HCT116 (cell line): ENCODE measurements at regions not wholly inside any gene's neighbourhood (a gene's known extent, or its start where the extent isn't known, plus 50 kb on each side); places are given as distances from the start of the nearest gene placed in this dataset.

ENCODE experiments used
- ATAC-seq: fragments of 200-7000 bp; cut with Tn5 transposase; 2 replicates; pipeline ENCODE4 v1.9.1; 2020; ENCODE audit warnings: mild to moderate bottlenecking, moderate library complexity
- BruUV-seq: library from RNA; stranded (reverse); fragments of 400-500 nt; replicated peaks from 2 replicates; lab custom pipeline; 2021; lab: Mats Ljungman, UMichigan
- CTCF ChIA-PET: fragments of 300-600 bp; sonication (Branson Sonifier 250); formaldehyde crosslinking; loops from one replicate; lab custom pipeline; 2021; ENCODE audit warnings: antibody characterized with exemption; lab: Charles Lee
- POLR2A ChIA-PET: fragments of 300-600, 350-600 bp; sonication (Branson Sonifier 250); formaldehyde crosslinking; loops from one replicate; lab custom pipeline; 2021; ENCODE audit warnings: antibody characterized with exemption; lab: Charles Lee
- RAD21 ChIA-PET, 2 experiments: fragments of 300-600 bp; sonication (Branson Sonifier 250); formaldehyde crosslinking; loops; one replicate each; lab custom pipeline; 2023; ENCODE audit warnings: low total read pairs in 2 of 2; ENCODE audit not compliant: uncharacterized antibody in 2 of 2, unreplicated experiment in 2 of 2, low non-redundant PET in 1 of 2; lab: Charles Lee
- DNase-seq: peaks from one replicate; pipeline ENCODE4 v3.0.0-alpha.2; 2010; ENCODE audit warnings: low read depth, low spot score
- H2AFZ ChIP-seq: fragments of 200-600 bp; shearing (Covaris generic), sonication (generic); 2 replicates; pipeline ENCODE4 v1.6.1; 2017; ENCODE audit warnings: low read depth, mixed run types, mixed read lengths, antibody characterized with exemption, low read length; ENCODE audit not compliant: poor library complexity, severe bottlenecking
- H3K27ac ChIP-seq: 2 replicates; pipeline ENCODE4 v1.5.1; 2012; ENCODE audit warnings: low read depth, low read length
- H3K27me3 ChIP-seq: fragments of 200-600 bp; sonication (generic); 2 replicates; pipeline ENCODE4 v1.6.1; 2016; ENCODE audit warnings: mixed run types, low read length, mixed read lengths; ENCODE audit not compliant: insufficient read depth
- H3K36me3 ChIP-seq, 2 experiments: fragments of 200-500 bp in 1 of 2; fragments of 200-600 bp in 1 of 2; sonication (Bioruptor generic) in 1 of 2; sonication (generic) in 1 of 2; 2 replicates each; pipeline versions ENCODE4 v1.5.1 to v1.6.1; 2014 to 2016; ENCODE audit warnings: low read length in 2 of 2, inconsistent platforms in 1 of 2, mixed read lengths in 1 of 2, mixed run types in 1 of 2; ENCODE audit not compliant: insufficient read depth in 2 of 2, control insufficient read depth in 1 of 2
- H3K4me1 ChIP-seq, 2 experiments: fragments of 200-600 bp in 1 of 2; sonication (generic) in 1 of 2; 2 replicates each; pipeline versions ENCODE4 v1.5.1 to v1.6.1; 2012 to 2017; ENCODE audit warnings: low read length in 2 of 2, inconsistent platforms in 1 of 2, mild to moderate bottlenecking in 1 of 2, mixed read lengths in 1 of 2, mixed run types in 1 of 2, moderate library complexity in 1 of 2; ENCODE audit not compliant: insufficient read depth in 2 of 2, control insufficient read depth in 1 of 2
- H3K4me2 ChIP-seq: fragments of 200-600 bp; sonication (generic); 2 replicates; pipeline ENCODE4 v1.6.1; 2017; ENCODE audit warnings: mixed run types, low read length, mixed read lengths
- H3K4me3 ChIP-seq, 2 experiments: fragments of 200-600 bp in 1 of 2; sonication (generic) in 1 of 2; replicated peaks in 1 of 2; 2 replicates each; pipeline ENCODE4 v1.5.1; 2011 to 2016; ENCODE audit warnings: low read length in 2 of 2, control low read depth in 1 of 2, low read depth in 1 of 2, mild to moderate bottlenecking in 1 of 2, mixed read lengths in 1 of 2, mixed run types in 1 of 2
- H3K79me2 ChIP-seq: fragments of 200-600 bp; sonication (generic); 2 replicates; pipeline ENCODE4 v1.6.1; 2017; ENCODE audit warnings: mild to moderate bottlenecking, mixed run types, low read length, moderate library complexity, mixed read lengths; ENCODE audit not compliant: insufficient read depth
- H3K9ac ChIP-seq: fragments of 200-600 bp; sonication (generic); 2 replicates; pipeline ENCODE4 v1.6.1; 2016; ENCODE audit warnings: low read length, mixed read lengths
- H3K9me2 ChIP-seq: fragments of 200-600 bp; sonication (generic), shearing (Covaris generic); 2 replicates; pipeline ENCODE4 v1.6.1; 2017; ENCODE audit warnings: mixed run types, mild to moderate bottlenecking, moderate library complexity; ENCODE audit not compliant: insufficient read depth
- H3K9me3 ChIP-seq, 2 experiments: fragments of 200-500 bp in 1 of 2; fragments of 200-600 bp in 1 of 2; sonication (Bioruptor generic) in 1 of 2; sonication (generic) in 1 of 2; 2 replicates each; pipeline ENCODE4 v1.6.1; 2014 to 2017; ENCODE audit warnings: low read length in 2 of 2, mixed read lengths in 2 of 2, inconsistent platforms in 1 of 2, low read depth in 1 of 2, mild to moderate bottlenecking in 1 of 2, mixed run types in 1 of 2, moderate library complexity in 1 of 2; ENCODE audit not compliant: control insufficient read depth in 1 of 2, insufficient read depth in 1 of 2
- H4K20me1 ChIP-seq: fragments of 200-600 bp; sonication (generic), shearing (Covaris generic); 2 replicates; pipeline ENCODE4 v1.6.1; 2017; ENCODE audit warnings: mixed run types, mild to moderate bottlenecking, moderate library complexity; ENCODE audit not compliant: insufficient read depth
- ELF1 ChIP-seq: IDR thresholded peaks from 2 replicates; pipeline ENCODE4 v1.6.1; 2012; ENCODE audit warnings: low read depth, borderline replicate concordance
- EZH2 ChIP-seq: fragments of 200-600 bp; sonication (generic); IDR thresholded peaks from 2 replicates; pipeline ENCODE4 v1.6.1; 2017; ENCODE audit warnings: antibody characterized with exemption, mixed run types
- JUND ChIP-seq: IDR thresholded peaks from 2 replicates; pipeline ENCODE4 v1.6.1; 2012
- RAD21 ChIP-seq: IDR thresholded peaks from 2 replicates; pipeline ENCODE4 v1.6.1; 2012; ENCODE audit warnings: low read depth, mild to moderate bottlenecking
- SRF ChIP-seq: IDR thresholded peaks from 2 replicates; pipeline ENCODE4 v1.6.1; 2012; ENCODE audit warnings: low read depth
- TCF7L2 ChIP-seq: IDR thresholded peaks from 2 replicates; pipeline ENCODE4 v1.7.0; 2011; ENCODE audit warnings: borderline replicate concordance, inconsistent platforms; ENCODE audit not compliant: insufficient read depth, insufficient read length; ENCODE audit errors: extremely low read depth
- ZFX ChIP-seq: fragments of 450-650 bp; IDR thresholded peaks from 2 replicates; pipeline ENCODE4 v1.6.1; 2017
- intact Hi-C: fragments of 100-400 bp; cut with micrococcal nuclease; formaldehyde crosslinking; loops from 2 replicates; pipeline ENCODE4 v1.10.0; 2022
- TF ChIP-seq, protein P1 (sequence below): IDR thresholded peaks from 2 replicates; pipeline ENCODE4 v1.6.1; 2011; ENCODE audit warnings: mild to moderate bottlenecking, low read length, moderate library complexity; ENCODE audit not compliant: insufficient replicate concordance; ENCODE audit errors: extremely low read depth
- TF ChIP-seq, protein P2 (sequence below), 3 experiments: fragments of 200-600 bp in 1 of 3; sonication (generic) in 1 of 3; IDR thresholded peaks in 2 of 3; conservative IDR thresholded peaks in 1 of 3; 2 replicates each; pipeline ENCODE4 v1.5.1; 2012 to 2017; ENCODE audit warnings: low read depth in 2 of 3, low read length in 2 of 3, antibody characterized with exemption in 1 of 3, borderline replicate concordance in 1 of 3, control low read depth in 1 of 3, mild to moderate bottlenecking in 1 of 3, mixed read lengths in 1 of 3, mixed run types in 1 of 3, moderate library complexity in 1 of 3; ENCODE audit not compliant: insufficient read depth in 1 of 3

DNA sequence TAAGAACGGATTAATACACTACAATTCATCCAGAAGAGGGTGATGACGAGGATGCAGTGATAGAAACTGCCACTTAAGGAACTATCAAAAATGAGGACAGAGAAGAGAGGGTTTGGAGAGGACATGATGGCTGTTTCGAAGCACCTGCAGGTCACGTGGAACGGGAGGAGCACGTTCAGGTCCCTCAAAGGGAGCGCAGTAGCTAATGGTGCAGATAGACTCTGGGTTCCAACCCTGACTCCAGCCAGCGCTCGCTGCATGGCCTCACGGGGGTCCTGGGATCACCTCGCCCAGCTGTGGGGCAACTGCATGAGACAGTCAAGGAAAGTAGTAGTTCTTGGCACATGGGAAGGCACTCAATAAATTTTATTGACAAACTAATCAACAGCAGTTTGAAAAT lies 208.6 kb upstream of the RNF32 start:
- H3K4me2 ChIP-seq, result no peak overlapping the region
- DNase-seq (no peak), ATAC-seq (no peak)
- no peak for TF ChIP-seq JUND
- TF ChIP-seq, protein P1, sequence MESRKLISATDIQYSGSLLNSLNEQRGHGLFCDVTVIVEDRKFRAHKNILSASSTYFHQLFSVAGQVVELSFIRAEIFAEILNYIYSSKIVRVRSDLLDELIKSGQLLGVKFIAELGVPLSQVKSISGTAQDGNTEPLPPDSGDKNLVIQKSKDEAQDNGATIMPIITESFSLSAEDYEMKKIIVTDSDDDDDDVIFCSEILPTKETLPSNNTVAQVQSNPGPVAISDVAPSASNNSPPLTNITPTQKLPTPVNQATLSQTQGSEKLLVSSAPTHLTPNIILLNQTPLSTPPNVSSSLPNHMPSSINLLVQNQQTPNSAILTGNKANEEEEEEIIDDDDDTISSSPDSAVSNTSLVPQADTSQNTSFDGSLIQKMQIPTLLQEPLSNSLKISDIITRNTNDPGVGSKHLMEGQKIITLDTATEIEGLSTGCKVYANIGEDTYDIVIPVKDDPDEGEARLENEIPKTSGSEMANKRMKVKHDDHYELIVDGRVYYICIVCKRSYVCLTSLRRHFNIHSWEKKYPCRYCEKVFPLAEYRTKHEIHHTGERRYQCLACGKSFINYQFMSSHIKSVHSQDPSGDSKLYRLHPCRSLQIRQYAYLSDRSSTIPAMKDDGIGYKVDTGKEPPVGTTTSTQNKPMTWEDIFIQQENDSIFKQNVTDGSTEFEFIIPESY, result no peak
- TF ChIP-seq EZH2, result no peak
- TF ChIP-seq TCF7L2, result no peak
- TF ChIP-seq RAD21, result no peak
- TF ChIP-seq, protein P2, sequence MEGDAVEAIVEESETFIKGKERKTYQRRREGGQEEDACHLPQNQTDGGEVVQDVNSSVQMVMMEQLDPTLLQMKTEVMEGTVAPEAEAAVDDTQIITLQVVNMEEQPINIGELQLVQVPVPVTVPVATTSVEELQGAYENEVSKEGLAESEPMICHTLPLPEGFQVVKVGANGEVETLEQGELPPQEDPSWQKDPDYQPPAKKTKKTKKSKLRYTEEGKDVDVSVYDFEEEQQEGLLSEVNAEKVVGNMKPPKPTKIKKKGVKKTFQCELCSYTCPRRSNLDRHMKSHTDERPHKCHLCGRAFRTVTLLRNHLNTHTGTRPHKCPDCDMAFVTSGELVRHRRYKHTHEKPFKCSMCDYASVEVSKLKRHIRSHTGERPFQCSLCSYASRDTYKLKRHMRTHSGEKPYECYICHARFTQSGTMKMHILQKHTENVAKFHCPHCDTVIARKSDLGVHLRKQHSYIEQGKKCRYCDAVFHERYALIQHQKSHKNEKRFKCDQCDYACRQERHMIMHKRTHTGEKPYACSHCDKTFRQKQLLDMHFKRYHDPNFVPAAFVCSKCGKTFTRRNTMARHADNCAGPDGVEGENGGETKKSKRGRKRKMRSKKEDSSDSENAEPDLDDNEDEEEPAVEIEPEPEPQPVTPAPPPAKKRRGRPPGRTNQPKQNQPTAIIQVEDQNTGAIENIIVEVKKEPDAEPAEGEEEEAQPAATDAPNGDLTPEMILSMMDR (IDR thresholded peaks at IDR 0.05 in 2 of 3, conservative IDR thresholded peaks at IDR 0.05 in 1 of 3; ENCODE audit: borderline replicate concordance in 1 of 3, insufficient read depth in 1 of 3, low read depth in 2 of 3, low read length in 2 of 3), result no peak
- TF ChIP-seq ELF1, result no peak
- no peak for TF ChIP-seq SRF
- TF ChIP-seq ZFX, result no peak
- RAD21 ChIA-PET, result no interaction called here
- no peaks in the 10 kb centered on the region for H3K4me1 ChIP-seq
- H3K36me3 ChIP-seq, result no peaks in the 10 kb centered on the region
- CTCF ChIA-PET, result no interaction called here
- H3K79me2 ChIP-seq, result no peaks in the 10 kb centered on the region
- H2AFZ ChIP-seq, result no peak overlapping the region
- no peaks in the 10 kb centered on the region for H3K9me3 ChIP-seq
- H3K4me3 ChIP-seq, result no peak overlapping the region
- H3K27ac ChIP-seq, result no peak overlapping the region
- peaks cover 33% of the 10 kb centered on the region; the same call in 1 of the 2 replicates for H3K27me3 ChIP-seq
- POLR2A ChIA-PET, result no interaction called here
- H3K9ac ChIP-seq, result no peak overlapping the region
- H3K9me2 ChIP-seq, result no peaks in the 10 kb centered on the region
- intact Hi-C loops, result no loop called here
- BruUV-seq, result no TSS peak
- H4K20me1 ChIP-seq, result no peaks in the 10 kb centered on the region
